HG02973 (cell line): ENCODE measurements at regions not wholly inside any gene's neighbourhood (a gene's known extent, or its start where the extent isn't known, plus 50 kb on each side); places are given as distances from the start of the nearest gene placed in this dataset.
"Not testable (repeated sequence)": the region's sequence is repeated elsewhere in the genome, so short reads cannot be mapped to it uniquely, and the experiment has no call there.

ENCODE experiments used
- ATAC-seq: cut with Tn5 transposase; IDR thresholded peaks from one replicate; pipeline ENCODE4 v1.9.1; 2021; ENCODE audit warnings: moderate library complexity; ENCODE audit not compliant: unreplicated experiment

GRCh38 chr2:41031282-41031681, 579.4 kb upstream of the SLC8A1 start:
- ATAC-seq = no peak

GRCh38 chr2:41032715-41033114, 580.8 kb upstream of the SLC8A1 start:
- ATAC-seq = no peak

GRCh38 chr2:41033127-41033526, 581.2 kb upstream of the SLC8A1 start:
- ATAC-seq = no peak

GRCh38 chr2:41038408-41038807, 586.5 kb upstream of the SLC8A1 start:
- no peak for ATAC-seq

GRCh38 chr2:41039750-41040149, 587.9 kb upstream of the SLC8A1 start:
- not testable (repeated sequence) for ATAC-seq

- ATAC-seq = no peak
Observed at GRCh38 chr2:41040782-41041520, 589.1 kb upstream of the SLC8A1 start.

- ATAC-seq = no peak
Observed at GRCh38 chr2:41042343-41042742, 590.5 kb upstream of the SLC8A1 start.

GRCh38 chr2:41061356-41061755, 609.5 kb upstream of the SLC8A1 start:
- no peak for ATAC-seq

- no peak for ATAC-seq
Observed at GRCh38 chr2:41062336-41062735, 610.4 kb upstream of the SLC8A1 start.

GRCh38 chr2:41066168-41066567, 614.3 kb upstream of the SLC8A1 start:
- no peak for ATAC-seq

- no peak for ATAC-seq
Observed at GRCh38 chr2:41068740-41069139, 616.9 kb upstream of the SLC8A1 start.

- no peak for ATAC-seq
Observed at GRCh38 chr2:41078341-41078740, 626.5 kb upstream of the SLC8A1 start.

GRCh38 chr2:41079011-41079410, 627.1 kb upstream of the SLC8A1 start:
- ATAC-seq = no peak

- no peak for ATAC-seq
Observed at GRCh38 chr2:41084321-41084720, 632.4 kb upstream of the SLC8A1 start.

GRCh38 chr2:41087946-41088345, 636.1 kb upstream of the SLC8A1 start:
- no peak for ATAC-seq

GRCh38 chr2:41101281-41101680, 649.4 kb upstream of the SLC8A1 start:
- no peak for ATAC-seq

GRCh38 chr2:41109744-41110143, 657.9 kb upstream of the SLC8A1 start:
- ATAC-seq = no peak

- ATAC-seq = no peak
Observed at GRCh38 chr2:41111836-41112627, 660.1 kb upstream of the SLC8A1 start.

- ATAC-seq = no peak
Observed at GRCh38 chr2:41116106-41116797, 664.4 kb upstream of the SLC8A1 start.

- no peak for ATAC-seq
Observed at GRCh38 chr2:41119489-41119888, 667.6 kb upstream of the SLC8A1 start.

- ATAC-seq = no peak
Observed at GRCh38 chr2:41123341-41123740, 671.5 kb upstream of the SLC8A1 start.

- ATAC-seq = no peak
Observed at GRCh38 chr2:41127351-41127750, 675.5 kb upstream of the SLC8A1 start.
